Renal cortical epithelial cell (primary cell): ENCODE measurements at regions not wholly inside any gene's neighbourhood (a gene's known extent, or its start where the extent isn't known, plus 50 kb on each side); places are given as distances from the start of the nearest gene placed in this dataset.

Experiments
- DNase-seq: peaks from one replicate; pipeline ENCODE4 v3.0.0-alpha.2; 2011; ENCODE audit warnings: low read depth

GRCh38 chr5:143730112-143730801, 81.7 kb upstream of the HMHB1 start:
- DNase-seq = no peak

- no peak for DNase-seq
These were observed 82.5 kb upstream of the HMHB1 start for GRCh38 chr5:143729334-143729946.

- no peak for DNase-seq
These were observed 88.8 kb upstream of the HMHB1 start for GRCh38 chr5:143723159-143723558.

- DNase-seq = no peak
These were observed 90.0 kb upstream of the HMHB1 start for GRCh38 chr5:143721925-143722324.

GRCh38 chr5:143720689-143721088, 91.3 kb upstream of the HMHB1 start:
- DNase-seq = no peak

GRCh38 chr5:143717400-143717799, 94.6 kb upstream of the HMHB1 start:
- DNase-seq = peak; percentile 33

GRCh38 chr5:143716881-143717280, 95.1 kb upstream of the HMHB1 start:
- DNase-seq = no peak

GRCh38 chr5:143715616-143716015, 96.3 kb upstream of the HMHB1 start:
- DNase-seq = no peak

- DNase-seq = no peak
These were observed 97.3 kb upstream of the HMHB1 start for GRCh38 chr5:143714629-143715028.

GRCh38 chr5:143713047-143714003, 98.6 kb upstream of the HMHB1 start:
- DNase-seq = no peak

GRCh38 chr5:143708672-143709071, 103.3 kb upstream of the HMHB1 start:
- DNase-seq = no peak

GRCh38 chr5:143707806-143708205, 104.2 kb upstream of the HMHB1 start:
- DNase-seq = peak; percentile 68

GRCh38 chr5:143705381-143705780, 106.6 kb upstream of the HMHB1 start:
- no peak for DNase-seq

- no peak for DNase-seq
These were observed 108.3 kb upstream of the HMHB1 start for GRCh38 chr5:143703659-143704058.

- no peak for DNase-seq
These were observed 110.5 kb upstream of the HMHB1 start for GRCh38 chr5:143701493-143701892.

- no peak for DNase-seq
These were observed 111.0 kb upstream of the HMHB1 start for GRCh38 chr5:143700994-143701393.

- DNase-seq = no peak
These were observed 112.8 kb upstream of the HMHB1 start for GRCh38 chr5:143699121-143699520.

- no peak for DNase-seq
These were observed 113.4 kb upstream of the HMHB1 start for GRCh38 chr5:143698574-143698973.

- no peak for DNase-seq
These were observed 115.0 kb upstream of the HMHB1 start for GRCh38 chr5:143696921-143697320.

- no peak for DNase-seq
These were observed 116.0 kb upstream of the HMHB1 start for GRCh38 chr5:143695941-143696340.

GRCh38 chr5:143695244-143695864, 116.6 kb upstream of the HMHB1 start:
- no peak for DNase-seq

GRCh38 chr5:143694357-143694756, 117.6 kb upstream of the HMHB1 start:
- no peak for DNase-seq
